GM19239 (cell line): ENCODE measurements at regions not wholly inside any gene's neighbourhood (a gene's known extent, or its start where the extent isn't known, plus 50 kb on each side); places are given as distances from the start of the nearest gene placed in this dataset.
"Not testable (repeated sequence)": the region's sequence is repeated elsewhere in the genome, so short reads cannot be mapped to it uniquely, and the experiment has no call there.

ENCODE experiments used
- DNase-seq: peaks from one replicate; pipeline ENCODE4 v3.0.0; 2011; ENCODE audit warnings: low spot score; ENCODE audit not compliant: insufficient read length
- FAIRE-seq: peaks from 2 replicates; lab custom pipeline; 2011; peaks lifted over from hg19 to GRCh38; lab: Jason Lieb, UNC

GRCh38 chr5:17944046-17944445, 309.8 kb downstream of the TAF11L14 start:
- DNase-seq (no peak), FAIRE-seq (no peak)

GRCh38 chr5:17947029-17947428, 312.8 kb downstream of the TAF11L14 start:
- no peak for FAIRE-seq

GRCh38 chr5:17951392-17952169, 317.3 kb downstream of the TAF11L14 start:
- DNase-seq (no peak), FAIRE-seq (no peak)

More at GRCh38 chr5:17947029-17947428, 312.8 kb downstream of the TAF11L14 start:
- no peak for DNase-seq

- DNase-seq: no peak
- FAIRE-seq: no peak
These were observed 318.0 kb downstream of the TAF11L14 start for GRCh38 chr5:17952231-17952630.

GRCh38 chr5:17964067-17964466, 329.8 kb downstream of the TAF11L14 start:
- no peak for FAIRE-seq

GRCh38 chr5:17966640-17967402, 332.6 kb downstream of the TAF11L14 start:
- FAIRE-seq: no peak
- DNase-seq: no peak

More at GRCh38 chr5:17964067-17964466, 329.8 kb downstream of the TAF11L14 start:
- no peak for DNase-seq

GRCh38 chr5:17976404-17976803, 342.1 kb downstream of the TAF11L14 start:
- FAIRE-seq (no peak), DNase-seq (no peak)

- FAIRE-seq (no peak), DNase-seq (no peak)
These were observed 344.7 kb downstream of the TAF11L14 start for GRCh38 chr5:17978954-17979353.

GRCh38 chr5:17982626-17983025, 348.4 kb downstream of the TAF11L14 start:
- not testable (repeated sequence) for DNase-seq, FAIRE-seq

- FAIRE-seq (no peak), DNase-seq (no peak)
These were observed 354.8 kb downstream of the TAF11L14 start for GRCh38 chr5:17989036-17989435.

- no peak for DNase-seq
- FAIRE-seq: no peak
These were observed 355.6 kb downstream of the TAF11L14 start for GRCh38 chr5:17989567-17990563.

- FAIRE-seq (no peak), DNase-seq (no peak)
These were observed 357.5 kb downstream of the TAF11L14 start for GRCh38 chr5:17991775-17992174.

GRCh38 chr5:17992291-17992690, 358.0 kb downstream of the TAF11L14 start:
- DNase-seq: no peak
- no peak for FAIRE-seq

GRCh38 chr5:17995997-17996396, 361.7 kb downstream of the TAF11L14 start:
- FAIRE-seq: no peak
- no peak for DNase-seq

- DNase-seq (no peak), FAIRE-seq (no peak)
These were observed 365.6 kb downstream of the TAF11L14 start for GRCh38 chr5:17999858-18000257.

GRCh38 chr5:18000744-18001143, 366.5 kb downstream of the TAF11L14 start:
- no peak for FAIRE-seq
- DNase-seq: no peak

GRCh38 chr5:18003312-18003711, 369.1 kb downstream of the TAF11L14 start:
- FAIRE-seq (no peak), DNase-seq (no peak)

GRCh38 chr5:18003784-18004183, 369.5 kb downstream of the TAF11L14 start:
- DNase-seq (no peak), FAIRE-seq (no peak)

GRCh38 chr5:18006235-18006634, 372.0 kb downstream of the TAF11L14 start:
- FAIRE-seq, DNase-seq: not testable (repeated sequence)

GRCh38 chr5:18008940-18009339, 374.7 kb downstream of the TAF11L14 start:
- FAIRE-seq (no peak), DNase-seq (no peak)
